Sigmoid colon (tissue), 6 donors: ENCODE measurements at regions not wholly inside any gene's neighbourhood (a gene's known extent, or its start where the extent isn't known, plus 50 kb on each side); places are given as distances from the start of the nearest gene placed in this dataset.

Experiments
- DNase-seq: peaks from one replicate; pipeline ENCODE4 v3.0.0-alpha.2; 2019
- H3K27ac ChIP-seq, 4 donors: fragments of 200-600 bp; sonication (generic); one replicate each; pipeline ENCODE4 v1.5.1; 2016 to 2019; ENCODE audit warnings: mild to moderate bottlenecking in 1 of 4
- H3K27me3 ChIP-seq, 3 donors: fragments of 200-600 bp; sonication (generic); one replicate each; pipeline ENCODE4 v1.5.1; 2019; ENCODE audit warnings: mild to moderate bottlenecking in 1 of 3
- H3K36me3 ChIP-seq, 4 donors: fragments of 200-600 bp; sonication (generic); one replicate each; pipeline ENCODE4 v1.5.1; 2016 to 2019
- H3K4me1 ChIP-seq, 4 donors: fragments of 200-600 bp; sonication (generic); one replicate each; pipeline ENCODE4 v1.5.1; 2017 to 2019
- H3K4me3 ChIP-seq, 4 donors: fragments of 200-600 bp; sonication (generic); one replicate each; pipeline ENCODE4 v1.5.1; 2017 to 2019; ENCODE audit warnings: mild to moderate bottlenecking in 2 of 4, moderate library complexity in 1 of 4
- H3K9me3 ChIP-seq, 4 donors: fragments of 200-600 bp in 3 of 4; sonication (generic) in 3 of 4; one replicate each; pipeline versions ENCODE4 v1.5.1 to v1.6.1; 2013 to 2019
- EP300 ChIP-seq, 4 donors: sonication (generic); formaldehyde crosslinking; IDR thresholded peaks; one replicate each; pipeline ENCODE4 v1.6.1; 2017; ENCODE audit warnings: antibody characterized with exemption in 4 of 4
- POLR2A ChIP-seq, 2 donors: fragments of 450-650 bp; IDR thresholded peaks; one replicate each; pipeline ENCODE4 v1.6.1; 2016; ENCODE audit warnings: antibody characterized with exemption in 2 of 2, mild to moderate bottlenecking in 2 of 2, moderate library complexity in 2 of 2
- POLR2AphosphoS5 ChIP-seq, 4 donors: sonication (generic); formaldehyde crosslinking; IDR thresholded peaks; one replicate each; pipeline ENCODE4 v1.6.1; 2017; ENCODE audit warnings: antibody characterized with exemption in 4 of 4
- WGBS, 2 donors: extraction: QIAGEN DNeasy Blood & Tissue Kit; methylation state at CpG; one replicate each; pipeline ENCODE4 v1.1.7; 2013; 5-methylcytosine and 5-hydroxymethylcytosine counted together
- intact Hi-C: fragments of 100-400 bp; cut with DNase I; formaldehyde crosslinking; loops from one replicate; pipeline ENCODE4 v1.15.1; 2023
- TF ChIP-seq, protein P1 (sequence below), 4 experiments: fragments of 450-650 bp in 3 of 4; fragments of 200-600 bp in 1 of 4; IDR thresholded peaks; one replicate each; pipeline ENCODE4 v1.5.1; 2016 to 2019; ENCODE audit warnings: antibody characterized with exemption in 4 of 4, mild to moderate bottlenecking in 3 of 4, moderate library complexity in 2 of 4
- donor health status: healthy with polysubstance abuse.
- donor health status: healthy.

DNA sequence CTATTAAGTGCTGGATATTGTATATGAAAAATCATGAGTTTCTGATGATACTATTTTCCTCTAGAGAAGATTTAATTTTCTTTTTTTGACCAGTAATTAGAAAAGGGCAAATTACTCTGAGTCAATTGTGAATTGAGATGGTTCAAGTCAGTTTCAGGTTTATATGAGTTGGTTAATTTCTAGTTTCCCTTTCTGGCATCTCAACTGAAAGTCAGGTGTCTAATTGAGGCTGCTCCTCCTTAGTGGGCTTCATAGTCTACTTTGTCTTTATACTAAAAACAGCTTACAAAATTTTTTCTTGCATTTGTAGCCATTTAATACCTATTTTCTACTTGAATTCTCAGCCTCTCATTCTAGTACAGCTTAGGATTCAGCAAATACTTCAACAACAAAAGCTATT lies 387.3 kb downstream of the RPS6KC1 start:
- no peak for DNase-seq
- H3K27ac ChIP-seq = no peak overlapping the region
- TF ChIP-seq POLR2A (IDR thresholded peaks at IDR 0.05) (no peak), EP300 (IDR thresholded peaks at IDR 0.05) (no peak), POLR2AphosphoS5 (IDR thresholded peaks at IDR 0.05) (no peak)
- TF ChIP-seq, protein P1, sequence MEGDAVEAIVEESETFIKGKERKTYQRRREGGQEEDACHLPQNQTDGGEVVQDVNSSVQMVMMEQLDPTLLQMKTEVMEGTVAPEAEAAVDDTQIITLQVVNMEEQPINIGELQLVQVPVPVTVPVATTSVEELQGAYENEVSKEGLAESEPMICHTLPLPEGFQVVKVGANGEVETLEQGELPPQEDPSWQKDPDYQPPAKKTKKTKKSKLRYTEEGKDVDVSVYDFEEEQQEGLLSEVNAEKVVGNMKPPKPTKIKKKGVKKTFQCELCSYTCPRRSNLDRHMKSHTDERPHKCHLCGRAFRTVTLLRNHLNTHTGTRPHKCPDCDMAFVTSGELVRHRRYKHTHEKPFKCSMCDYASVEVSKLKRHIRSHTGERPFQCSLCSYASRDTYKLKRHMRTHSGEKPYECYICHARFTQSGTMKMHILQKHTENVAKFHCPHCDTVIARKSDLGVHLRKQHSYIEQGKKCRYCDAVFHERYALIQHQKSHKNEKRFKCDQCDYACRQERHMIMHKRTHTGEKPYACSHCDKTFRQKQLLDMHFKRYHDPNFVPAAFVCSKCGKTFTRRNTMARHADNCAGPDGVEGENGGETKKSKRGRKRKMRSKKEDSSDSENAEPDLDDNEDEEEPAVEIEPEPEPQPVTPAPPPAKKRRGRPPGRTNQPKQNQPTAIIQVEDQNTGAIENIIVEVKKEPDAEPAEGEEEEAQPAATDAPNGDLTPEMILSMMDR (IDR thresholded peaks at IDR 0.05) = no peak
- H3K36me3 ChIP-seq = no peaks in the 10 kb centered on the region
- H3K27me3 ChIP-seq = no peaks in the 10 kb centered on the region
- H3K9me3 ChIP-seq = no peaks in the 10 kb centered on the region
- intact Hi-C loops = no loop called here
- H3K4me3 ChIP-seq = no peak overlapping the region
- H3K4me1 ChIP-seq = no peaks in the 10 kb centered on the region

DNA sequence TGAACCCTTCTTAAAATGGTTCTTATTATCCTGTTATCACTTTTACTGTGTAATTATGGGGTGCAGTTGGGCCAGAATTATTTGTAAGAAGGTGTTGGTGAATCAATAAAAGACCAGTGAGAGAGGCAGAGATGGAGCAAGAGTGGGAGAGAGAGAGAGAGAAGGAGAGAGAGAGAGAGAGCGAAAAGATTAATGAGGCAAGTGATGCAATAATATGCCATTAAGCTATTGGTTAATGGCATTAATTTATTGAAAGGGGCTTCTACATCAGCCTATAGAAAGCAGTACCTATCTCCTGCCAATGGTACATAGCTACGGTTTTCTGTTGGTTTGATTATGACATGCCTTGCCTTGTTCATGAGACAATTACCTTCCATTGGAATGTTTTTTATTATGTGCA lies 388.7 kb downstream of the RPS6KC1 start:
- H3K27ac ChIP-seq = no peak overlapping the region
- TF ChIP-seq, protein P1 (IDR thresholded peaks at IDR 0.05) = no peak
- TF ChIP-seq POLR2AphosphoS5 (IDR thresholded peaks at IDR 0.05) = no peak
- no peak for TF ChIP-seq EP300 (IDR thresholded peaks at IDR 0.05)
- no peak for TF ChIP-seq POLR2A (IDR thresholded peaks at IDR 0.05)
- no peak for DNase-seq
- 93 to 95% methylated on average over 2 of the region's 2 CpGs for WGBS, 2 donors
- H3K4me3 ChIP-seq = no peak overlapping the region
- no peaks in the 10 kb centered on the region for H3K9me3 ChIP-seq
- H3K36me3 ChIP-seq = no peaks in the 10 kb centered on the region
- no peaks in the 10 kb centered on the region for H3K4me1 ChIP-seq
- intact Hi-C loops = no loop called here
- no peaks in the 10 kb centered on the region for H3K27me3 ChIP-seq

DNA sequence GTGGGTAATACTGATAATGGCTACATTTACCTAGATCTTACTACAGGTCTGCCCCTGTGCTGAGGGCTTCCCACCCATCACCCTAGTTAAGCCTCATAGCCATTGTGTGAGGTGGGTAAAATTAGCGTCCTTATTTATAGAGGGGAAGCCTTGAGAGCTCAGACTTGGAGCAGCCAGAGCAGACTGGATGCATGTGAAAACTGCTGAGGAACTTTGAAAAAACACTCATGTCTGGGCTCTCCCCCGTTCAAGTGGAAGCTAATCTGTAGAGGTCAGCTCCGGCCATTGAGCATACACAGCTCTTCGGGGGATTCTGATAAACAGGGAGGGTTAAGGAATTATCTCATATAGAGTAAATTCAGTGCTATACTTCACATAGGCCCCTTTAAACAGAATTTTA lies 389.7 kb downstream of the RPS6KC1 start:
- 57 to 65% methylated on average over 4 of the region's 4 CpGs for WGBS, 2 donors
- no peak for DNase-seq
- no peak for TF ChIP-seq POLR2AphosphoS5 (IDR thresholded peaks at IDR 0.05)
- TF ChIP-seq, protein P1 (IDR thresholded peaks at IDR 0.05) = no peak
- TF ChIP-seq POLR2A (IDR thresholded peaks at IDR 0.05) = no peak
- TF ChIP-seq EP300 (IDR thresholded peaks at IDR 0.05) = no peak
- no peaks in the 10 kb centered on the region for H3K9me3 ChIP-seq
- H3K4me3 ChIP-seq = no peak overlapping the region
- H3K4me1 ChIP-seq = no peaks in the 10 kb centered on the region
- H3K27ac ChIP-seq = no peak overlapping the region
- intact Hi-C loops = no loop called here
- H3K27me3 ChIP-seq = no peaks in the 10 kb centered on the region
- H3K36me3 ChIP-seq = no peaks in the 10 kb centered on the region

DNA sequence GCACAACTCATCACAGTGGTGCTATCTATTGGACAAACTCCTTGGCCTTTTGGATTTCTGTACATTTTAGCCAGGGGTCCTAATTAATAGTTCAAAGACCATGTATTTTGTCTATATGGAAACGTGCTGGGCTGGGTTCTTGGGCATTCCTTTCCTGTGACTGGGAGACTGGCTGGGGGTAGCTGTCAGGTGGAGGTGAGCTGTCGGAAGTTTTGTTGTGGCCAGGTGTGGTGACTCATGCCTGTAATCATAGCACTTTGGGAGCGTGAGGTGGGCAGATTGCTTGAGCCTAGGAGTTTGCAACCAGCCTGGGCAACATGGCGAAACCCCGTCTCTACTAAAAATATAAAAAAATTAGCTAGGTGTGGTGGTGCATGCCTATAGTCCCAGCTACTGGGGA lies 392.4 kb downstream of the RPS6KC1 start:
- no peak for DNase-seq
- Histone ChIP-seq H3K9me3 (no peaks in the 10 kb centered on the region), H3K36me3 (no peaks in the 10 kb centered on the region), H3K4me3 (no peak overlapping the region), H3K27me3 (no peaks in the 10 kb centered on the region), H3K27ac (no peak overlapping the region), H3K4me1 (no peaks in the 10 kb centered on the region)
- WGBS, 2 donors = 85 to 89% methylated on average over 5 of the region's 5 CpGs
- intact Hi-C loops = no loop called here
- TF ChIP-seq, protein P1 (IDR thresholded peaks at IDR 0.05) = no peak
- no peak for TF ChIP-seq POLR2A (IDR thresholded peaks at IDR 0.05)
- no peak for TF ChIP-seq EP300 (IDR thresholded peaks at IDR 0.05)
- TF ChIP-seq POLR2AphosphoS5 (IDR thresholded peaks at IDR 0.05) = no peak

DNA sequence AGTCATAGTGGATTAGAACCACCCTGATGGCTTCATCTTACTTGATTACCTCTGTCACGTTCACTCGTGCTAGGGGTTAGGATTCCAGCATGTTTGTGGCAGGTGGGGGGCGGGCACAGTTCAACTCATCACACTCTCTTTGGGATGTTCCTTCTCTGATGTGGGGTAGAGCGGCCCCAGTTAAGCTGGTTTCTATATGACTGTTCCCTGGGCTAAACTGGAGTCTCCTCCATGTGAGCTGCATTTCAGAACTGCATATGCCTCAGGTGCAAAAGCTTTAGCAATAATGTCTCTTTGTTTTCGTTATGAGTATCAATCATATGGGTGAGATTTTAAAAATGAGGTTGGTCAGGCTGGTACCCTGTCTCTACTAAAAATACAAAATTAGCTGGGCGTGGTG lies 393.2 kb downstream of the RPS6KC1 start:
- H3K4me3 ChIP-seq = no peak overlapping the region
- no peak for TF ChIP-seq EP300 (IDR thresholded peaks at IDR 0.05)
- intact Hi-C loops = no loop called here
- H3K9me3 ChIP-seq = no peaks in the 10 kb centered on the region
- no peaks in the 10 kb centered on the region for H3K27me3 ChIP-seq
- DNase-seq = no peak
- no peaks in the 10 kb centered on the region for H3K4me1 ChIP-seq
- H3K36me3 ChIP-seq = no peaks in the 10 kb centered on the region
- no peak overlapping the region for H3K27ac ChIP-seq
- 83 to 85% methylated on average over 6 of the region's 6 CpGs for WGBS, 2 donors
